ENCODE measurements at regions not wholly inside any gene's neighbourhood (a gene's known extent, or its start where the extent isn't known, plus 50 kb on each side); places are given as distances from the start of the nearest gene placed in this dataset.

- Histone ChIP-seq H3K27ac (ENCODE audit: low read depth, low read length) (no peak overlapping the region), H3K4me3 (ENCODE audit: insufficient read depth, low read length, poor library complexity, severe bottlenecking) (no peak overlapping the region), H3K9me2 (replicated peaks; ENCODE audit: insufficient read depth, low read length) (no peaks in the 10 kb centered on the region)
These were observed 178.4 kb upstream of the HMCN1 start for GRCh38 chr1:185555743-185556142.

DNA sequence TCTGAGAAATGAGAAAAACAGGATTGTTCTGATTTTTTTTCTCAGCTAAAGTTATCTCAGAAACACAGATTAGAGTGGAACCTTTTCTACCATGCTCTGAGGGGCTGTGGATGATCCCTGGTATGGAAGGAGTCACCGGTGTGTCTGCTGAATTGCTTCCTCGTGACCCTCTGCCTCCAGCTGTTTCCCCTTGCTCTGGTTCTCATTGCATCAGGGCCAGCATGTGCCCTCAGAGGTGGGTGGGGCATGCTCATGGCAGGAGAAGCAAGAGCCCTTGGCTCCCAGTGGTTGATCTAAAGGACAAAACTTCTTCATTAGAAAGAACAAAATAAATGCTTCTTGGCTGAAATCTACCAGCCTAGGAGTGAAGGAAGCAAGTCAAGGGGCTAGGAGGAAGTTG is 183.2 kb upstream of the HMCN1 start:
- no peak overlapping the region for H3K4me2 ChIP-seq (ENCODE audit: low read depth, low read length, poor library complexity, severe bottlenecking)
- H3K36me3 ChIP-seq (ENCODE audit: low read length), result no peaks in the 10 kb centered on the region
- H3K9ac ChIP-seq (ENCODE audit: low read length), result no peak overlapping the region
- H3K4me3 ChIP-seq (ENCODE audit: insufficient read depth, low read length, poor library complexity, severe bottlenecking), result no peak overlapping the region
- H3K27me3 ChIP-seq (ENCODE audit: low read length), result no peaks in the 10 kb centered on the region
- no peaks in the 10 kb centered on the region for H4K20me1 ChIP-seq (ENCODE audit: low read depth, low read length)
- no peaks in the 10 kb centered on the region for H3K9me3 ChIP-seq (ENCODE audit: insufficient read depth, low read length)
- no peak overlapping the region for H3K27ac ChIP-seq (ENCODE audit: low read depth, low read length)
- no peaks in the 10 kb centered on the region for H3F3A ChIP-seq (ENCODE audit: insufficient read depth)
- H2AFZ ChIP-seq (ENCODE audit: low read depth, low read length, severe bottlenecking), result no peak overlapping the region
- no peaks in the 10 kb centered on the region for H3K79me2 ChIP-seq (ENCODE audit: insufficient read depth, low read length)
- TF ChIP-seq, protein P1, sequence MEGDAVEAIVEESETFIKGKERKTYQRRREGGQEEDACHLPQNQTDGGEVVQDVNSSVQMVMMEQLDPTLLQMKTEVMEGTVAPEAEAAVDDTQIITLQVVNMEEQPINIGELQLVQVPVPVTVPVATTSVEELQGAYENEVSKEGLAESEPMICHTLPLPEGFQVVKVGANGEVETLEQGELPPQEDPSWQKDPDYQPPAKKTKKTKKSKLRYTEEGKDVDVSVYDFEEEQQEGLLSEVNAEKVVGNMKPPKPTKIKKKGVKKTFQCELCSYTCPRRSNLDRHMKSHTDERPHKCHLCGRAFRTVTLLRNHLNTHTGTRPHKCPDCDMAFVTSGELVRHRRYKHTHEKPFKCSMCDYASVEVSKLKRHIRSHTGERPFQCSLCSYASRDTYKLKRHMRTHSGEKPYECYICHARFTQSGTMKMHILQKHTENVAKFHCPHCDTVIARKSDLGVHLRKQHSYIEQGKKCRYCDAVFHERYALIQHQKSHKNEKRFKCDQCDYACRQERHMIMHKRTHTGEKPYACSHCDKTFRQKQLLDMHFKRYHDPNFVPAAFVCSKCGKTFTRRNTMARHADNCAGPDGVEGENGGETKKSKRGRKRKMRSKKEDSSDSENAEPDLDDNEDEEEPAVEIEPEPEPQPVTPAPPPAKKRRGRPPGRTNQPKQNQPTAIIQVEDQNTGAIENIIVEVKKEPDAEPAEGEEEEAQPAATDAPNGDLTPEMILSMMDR (IDR thresholded peaks at IDR 0.05; ENCODE audit: insufficient read depth, low read length, poor library complexity, severe bottlenecking), result no peak
- TF ChIP-seq EZH2phosphoT487 (conservative IDR thresholded peaks at IDR 0.05; ENCODE audit: low read length), result no peak
- no peaks in the 10 kb centered on the region for H3K9me2 ChIP-seq (replicated peaks; ENCODE audit: insufficient read depth, low read length)

More at GRCh38 chr1:185555743-185556142, 178.4 kb upstream of the HMCN1 start:
- Histone ChIP-seq H3K79me2 (ENCODE audit: insufficient read depth, low read length) (no peaks in the 10 kb centered on the region), H3F3A (ENCODE audit: insufficient read depth) (no peaks in the 10 kb centered on the region), H2AFZ (ENCODE audit: low read depth, low read length, severe bottlenecking) (no peak overlapping the region), H3K4me2 (ENCODE audit: low read depth, low read length, poor library complexity, severe bottlenecking) (no peak overlapping the region), H3K9ac (ENCODE audit: low read length) (no peak overlapping the region), H3K27me3 (ENCODE audit: low read length) (no peaks in the 10 kb centered on the region), H4K20me1 (ENCODE audit: low read depth, low read length) (no peaks in the 10 kb centered on the region), H3K9me3 (ENCODE audit: insufficient read depth, low read length) (no peaks in the 10 kb centered on the region), H3K36me3 (ENCODE audit: low read length) (no peaks in the 10 kb centered on the region)
- TF ChIP-seq EZH2phosphoT487 (conservative IDR thresholded peaks at IDR 0.05; ENCODE audit: low read length), result no peak
- TF ChIP-seq, protein P1 (IDR thresholded peaks at IDR 0.05; ENCODE audit: insufficient read depth, low read length, poor library complexity, severe bottlenecking), result no peak

DNA sequence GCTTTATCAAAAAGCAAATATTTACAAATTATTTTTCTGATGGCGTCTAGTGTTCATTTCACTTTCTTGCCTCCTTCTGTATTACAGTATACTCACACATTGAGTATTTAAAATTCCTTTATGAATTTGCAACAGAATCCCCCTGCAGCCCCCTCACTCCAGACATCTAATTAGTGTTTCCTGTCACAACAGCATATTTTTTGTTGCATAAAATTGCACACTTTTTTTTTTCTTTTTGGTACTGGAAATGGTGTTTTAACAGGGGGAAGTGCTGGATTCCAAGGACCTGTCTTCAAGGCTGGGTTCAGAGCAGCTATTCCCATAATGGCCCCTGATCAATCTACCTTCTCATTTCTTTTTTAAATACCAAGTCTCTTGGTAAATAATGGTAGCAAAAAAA is 184.3 kb upstream of the HMCN1 start:
- no peak overlapping the region for H3K9ac ChIP-seq (ENCODE audit: low read length)
- no peaks in the 10 kb centered on the region for H3K36me3 ChIP-seq (ENCODE audit: low read length)
- TF ChIP-seq, protein P1 (IDR thresholded peaks at IDR 0.05; ENCODE audit: insufficient read depth, low read length, poor library complexity, severe bottlenecking), result no peak
- no peak for TF ChIP-seq EZH2phosphoT487 (conservative IDR thresholded peaks at IDR 0.05; ENCODE audit: low read length)
- no peak overlapping the region for H3K27ac ChIP-seq (ENCODE audit: low read depth, low read length)
- H3F3A ChIP-seq (ENCODE audit: insufficient read depth), result no peaks in the 10 kb centered on the region
- H3K79me2 ChIP-seq (ENCODE audit: insufficient read depth, low read length), result no peaks in the 10 kb centered on the region
- no peak overlapping the region for H3K4me2 ChIP-seq (ENCODE audit: low read depth, low read length, poor library complexity, severe bottlenecking)
- no peak overlapping the region for H3K4me3 ChIP-seq (ENCODE audit: insufficient read depth, low read length, poor library complexity, severe bottlenecking)
- no peaks in the 10 kb centered on the region for H4K20me1 ChIP-seq (ENCODE audit: low read depth, low read length)
- no peak overlapping the region for H2AFZ ChIP-seq (ENCODE audit: low read depth, low read length, severe bottlenecking)
- H3K9me2 ChIP-seq (replicated peaks; ENCODE audit: insufficient read depth, low read length), result no peaks in the 10 kb centered on the region
- H3K27me3 ChIP-seq (ENCODE audit: low read length), result no peaks in the 10 kb centered on the region
- H3K9me3 ChIP-seq (ENCODE audit: insufficient read depth, low read length), result no peaks in the 10 kb centered on the region

All from SU-DHL-6 (cell line).